ENCODE measurements at regions not wholly inside any gene's neighbourhood (a gene's known extent, or its start where the extent isn't known, plus 50 kb on each side); places are given as distances from the start of the nearest gene placed in this dataset.

DNA sequence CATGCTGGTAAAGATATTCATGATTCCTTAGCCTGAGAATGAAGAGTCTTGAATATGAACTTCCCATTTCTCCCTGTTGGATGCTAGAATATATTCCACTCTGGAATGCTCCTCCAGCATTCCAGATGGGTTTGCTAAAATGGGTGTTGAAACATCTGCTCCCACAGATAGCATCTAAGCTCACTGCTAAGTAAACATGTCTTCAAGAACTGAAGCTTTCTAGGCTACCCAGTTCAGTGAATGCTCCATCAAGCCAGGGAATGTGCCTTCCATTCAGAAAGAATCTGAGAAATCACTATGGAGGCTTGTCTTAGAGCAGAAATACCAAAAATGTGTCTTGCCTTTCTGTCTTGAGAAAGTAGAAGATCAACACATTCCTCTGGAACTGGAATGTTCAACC, 81.1 kb downstream of the TNFSF18 start:
- no peaks in the 10 kb centered on the region for H3K9me3 ChIP-seq (ENCODE audit: control insufficient read depth in 2 of 2, low read length in 2 of 2)
- no peak overlapping the region for H3K4me3 ChIP-seq (ENCODE audit: low read depth, low read length)
- DNase-seq (no peak), ATAC-seq (ENCODE audit: low read depth in 2 of 2) (no peak)
- H3K27ac Mint-ChIP-seq, result no peak overlapping the region
- H3K27me3 ChIP-seq (ENCODE audit: control insufficient read depth, insufficient read depth, low read length), result peaks cover 2% of the 10 kb centered on the region
- H3K4me1 ChIP-seq (ENCODE audit: control insufficient read depth, insufficient read depth, low read length, poor library complexity, severe bottlenecking), result no peaks in the 10 kb centered on the region
- H3K4me1 Mint-ChIP-seq, result peaks cover 0 to 6% (median 0%) of the 10 kb centered on the region in 4 donors
- no peak overlapping the region for H3K4me3 Mint-ChIP-seq
- H3K36me3 Mint-ChIP-seq, result no peaks in the 10 kb centered on the region
- no peaks in the 10 kb centered on the region for H3K36me3 ChIP-seq (ENCODE audit: control insufficient read depth, insufficient read depth, low read length)
- H3K27ac ChIP-seq (ENCODE audit: insufficient read depth, low read length, poor library complexity, severe bottlenecking), result no peak overlapping the region
- peaks cover 7% of the 10 kb centered on the region for H3K27me3 Mint-ChIP-seq
- peaks cover 0 to 5% (median 0%) of the 10 kb centered on the region in 7 donors for H3K9me3 Mint-ChIP-seq

GRCh38 chr1:172970186-172970585, 80.6 kb downstream of the TNFSF18 start:
- ATAC-seq (ENCODE audit: low read depth in 2 of 2) (no peak), DNase-seq (no peak)
- Mint-ChIP-seq H3K27ac (no peak overlapping the region), H3K27me3 (peaks cover 5% of the 10 kb centered on the region), H3K9me3 (peaks cover 0 to 5% (median 0%) of the 10 kb centered on the region in 7 donors), H3K4me3 (no peak overlapping the region), H3K4me1 (peaks cover 0 to 6% (median 0%) of the 10 kb centered on the region in 4 donors), H3K36me3 (no peaks in the 10 kb centered on the region)
- peaks cover 2% of the 10 kb centered on the region for H3K27me3 ChIP-seq (ENCODE audit: control insufficient read depth, insufficient read depth, low read length)
- no peaks in the 10 kb centered on the region for H3K4me1 ChIP-seq (ENCODE audit: control insufficient read depth, insufficient read depth, low read length, poor library complexity, severe bottlenecking)
- H3K27ac ChIP-seq (ENCODE audit: insufficient read depth, low read length, poor library complexity, severe bottlenecking), result no peak overlapping the region
- H3K4me3 ChIP-seq (ENCODE audit: low read depth, low read length), result no peak overlapping the region
- no peaks in the 10 kb centered on the region for H3K9me3 ChIP-seq (ENCODE audit: control insufficient read depth in 2 of 2, low read length in 2 of 2)
- H3K36me3 ChIP-seq (ENCODE audit: control insufficient read depth, insufficient read depth, low read length), result no peaks in the 10 kb centered on the region

DNA sequence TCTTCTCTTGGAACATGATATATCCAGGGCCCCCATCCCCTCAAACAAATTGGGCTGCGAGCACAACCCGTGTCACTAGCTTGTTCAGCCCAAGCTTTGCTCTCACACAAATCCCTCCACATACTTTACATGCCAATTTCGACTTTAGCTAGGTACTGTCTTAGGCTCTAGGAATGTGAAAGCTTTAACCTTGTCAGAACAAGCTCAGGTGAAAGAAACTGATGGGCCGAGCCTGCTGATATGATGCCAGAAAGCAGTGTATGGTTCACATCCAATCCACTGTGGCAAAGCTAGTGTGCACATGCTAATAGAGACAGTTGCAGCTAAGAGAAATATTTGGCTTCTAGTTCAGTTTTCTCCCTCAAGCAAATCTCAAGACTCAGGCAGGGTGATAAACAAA, 79.5 kb downstream of the TNFSF18 start:
- ATAC-seq (ENCODE audit: low read depth in 2 of 2) (no peak), DNase-seq (no peak)
- Mint-ChIP-seq H3K36me3 (no peaks in the 10 kb centered on the region), H3K27ac (no peak overlapping the region), H3K4me3 (no peak overlapping the region), H3K4me1 (peaks cover 0 to 6% (median 0%) of the 10 kb centered on the region in 4 donors), H3K27me3 (peaks cover 5% of the 10 kb centered on the region), H3K9me3 (peaks cover 0 to 3% (median 0%) of the 10 kb centered on the region in 7 donors)
- Histone ChIP-seq H3K4me1 (ENCODE audit: control insufficient read depth, insufficient read depth, low read length, poor library complexity, severe bottlenecking) (no peaks in the 10 kb centered on the region), H3K27ac (ENCODE audit: insufficient read depth, low read length, poor library complexity, severe bottlenecking) (no peak overlapping the region), H3K9me3 (ENCODE audit: control insufficient read depth in 2 of 2, low read length in 2 of 2) (no peaks in the 10 kb centered on the region), H3K27me3 (ENCODE audit: control insufficient read depth, insufficient read depth, low read length) (peaks cover 2% of the 10 kb centered on the region), H3K4me3 (ENCODE audit: low read depth, low read length) (no peak overlapping the region), H3K36me3 (ENCODE audit: control insufficient read depth, insufficient read depth, low read length) (no peaks in the 10 kb centered on the region)

GRCh38 chr1:172972258-172972657, 78.5 kb downstream of the TNFSF18 start:
- Mint-ChIP-seq H3K36me3 (no peaks in the 10 kb centered on the region), H3K4me3 (no peak overlapping the region), H3K27ac (no peak overlapping the region), H3K9me3 (peaks cover 0 to 3% (median 0%) of the 10 kb centered on the region in 7 donors), H3K27me3 (peaks cover 5% of the 10 kb centered on the region), H3K4me1 (peaks cover 0 to 5% (median 0%) of the 10 kb centered on the region in 4 donors)
- no peak overlapping the region for H3K4me3 ChIP-seq (ENCODE audit: low read depth, low read length)
- no peaks in the 10 kb centered on the region for H3K36me3 ChIP-seq (ENCODE audit: control insufficient read depth, insufficient read depth, low read length)
- ATAC-seq (ENCODE audit: low read depth in 2 of 2), result no peak
- no peaks in the 10 kb centered on the region for H3K9me3 ChIP-seq (ENCODE audit: control insufficient read depth in 2 of 2, low read length in 2 of 2)
- no peaks in the 10 kb centered on the region for H3K4me1 ChIP-seq (ENCODE audit: control insufficient read depth, insufficient read depth, low read length, poor library complexity, severe bottlenecking)
- H3K27me3 ChIP-seq (ENCODE audit: control insufficient read depth, insufficient read depth, low read length), result peaks cover 2% of the 10 kb centered on the region
- no peak overlapping the region for H3K27ac ChIP-seq (ENCODE audit: insufficient read depth, low read length, poor library complexity, severe bottlenecking)
- DNase-seq, result no peak

- no peak overlapping the region for H3K27ac Mint-ChIP-seq
- no peak for DNase-seq
- H3K27me3 Mint-ChIP-seq, result peaks cover 5% of the 10 kb centered on the region
- no peak overlapping the region for H3K27ac ChIP-seq (ENCODE audit: insufficient read depth, low read length, poor library complexity, severe bottlenecking)
- H3K4me3 Mint-ChIP-seq, result no peak overlapping the region
- H3K9me3 Mint-ChIP-seq, result peaks cover 0 to 1% (median 0%) of the 10 kb centered on the region in 7 donors
- no peak overlapping the region for H3K4me3 ChIP-seq (ENCODE audit: low read depth, low read length)
- no peaks in the 10 kb centered on the region for H3K4me1 ChIP-seq (ENCODE audit: control insufficient read depth, insufficient read depth, low read length, poor library complexity, severe bottlenecking)
- ATAC-seq (ENCODE audit: low read depth in 2 of 2), result no peak
- H3K36me3 Mint-ChIP-seq, result no peaks in the 10 kb centered on the region
- H3K9me3 ChIP-seq (ENCODE audit: control insufficient read depth in 2 of 2, low read length in 2 of 2), result no peaks in the 10 kb centered on the region
- H3K4me1 Mint-ChIP-seq, result no peaks in the 10 kb centered on the region
- peaks cover 2% of the 10 kb centered on the region for H3K27me3 ChIP-seq (ENCODE audit: control insufficient read depth, insufficient read depth, low read length)
- H3K36me3 ChIP-seq (ENCODE audit: control insufficient read depth, insufficient read depth, low read length), result no peaks in the 10 kb centered on the region
Observed at GRCh38 chr1:172973424-172973823, 77.3 kb downstream of the TNFSF18 start.

- Mint-ChIP-seq H3K27ac (no peak overlapping the region), H3K4me1 (no peaks in the 10 kb centered on the region), H3K27me3 (no peaks in the 10 kb centered on the region), H3K4me3 (no peak overlapping the region), H3K36me3 (no peaks in the 10 kb centered on the region), H3K9me3 (peaks cover 0 to 2% (median 0%) of the 10 kb centered on the region in 7 donors)
- no peaks in the 10 kb centered on the region for H3K27me3 ChIP-seq (ENCODE audit: control insufficient read depth, insufficient read depth, low read length)
- H3K4me3 ChIP-seq (ENCODE audit: low read depth, low read length), result no peak overlapping the region
- ATAC-seq (ENCODE audit: low read depth in 2 of 2) (no peak), DNase-seq (no peak)
- H3K4me1 ChIP-seq (ENCODE audit: control insufficient read depth, insufficient read depth, low read length, poor library complexity, severe bottlenecking), result no peaks in the 10 kb centered on the region
- no peaks in the 10 kb centered on the region for H3K36me3 ChIP-seq (ENCODE audit: control insufficient read depth, insufficient read depth, low read length)
- H3K9me3 ChIP-seq (ENCODE audit: control insufficient read depth in 2 of 2, low read length in 2 of 2), result no peaks in the 10 kb centered on the region
- H3K27ac ChIP-seq (ENCODE audit: insufficient read depth, low read length, poor library complexity, severe bottlenecking), result no peak overlapping the region
Observed at GRCh38 chr1:172976222-172977041, 74.3 kb downstream of the TNFSF18 start.

GRCh38 chr1:172977296-172978017, 73.3 kb downstream of the TNFSF18 start:
- no peaks in the 10 kb centered on the region for H3K36me3 Mint-ChIP-seq
- Histone ChIP-seq H3K27me3 (ENCODE audit: control insufficient read depth, insufficient read depth, low read length) (no peaks in the 10 kb centered on the region), H3K4me3 (ENCODE audit: low read depth, low read length) (no peak overlapping the region), H3K36me3 (ENCODE audit: control insufficient read depth, insufficient read depth, low read length) (no peaks in the 10 kb centered on the region), H3K4me1 (ENCODE audit: control insufficient read depth, insufficient read depth, low read length, poor library complexity, severe bottlenecking) (no peaks in the 10 kb centered on the region), H3K9me3 (ENCODE audit: control insufficient read depth in 2 of 2, low read length in 2 of 2) (no peaks in the 10 kb centered on the region), H3K27ac (ENCODE audit: insufficient read depth, low read length, poor library complexity, severe bottlenecking) (no peak overlapping the region)
- H3K4me3 Mint-ChIP-seq, result no peak overlapping the region
- ATAC-seq (ENCODE audit: low read depth in 2 of 2) (no peak), DNase-seq (no peak)
- no peaks in the 10 kb centered on the region for H3K4me1 Mint-ChIP-seq
- H3K9me3 Mint-ChIP-seq, result peaks cover 0 to 2% (median 0%) of the 10 kb centered on the region in 7 donors
- no peak overlapping the region for H3K27ac Mint-ChIP-seq
- H3K27me3 Mint-ChIP-seq, result no peaks in the 10 kb centered on the region
